ENCODE measurements at regions not wholly inside any gene's neighbourhood (a gene's known extent, or its start where the extent isn't known, plus 50 kb on each side); places are given as distances from the start of the nearest gene placed in this dataset.

DNA sequence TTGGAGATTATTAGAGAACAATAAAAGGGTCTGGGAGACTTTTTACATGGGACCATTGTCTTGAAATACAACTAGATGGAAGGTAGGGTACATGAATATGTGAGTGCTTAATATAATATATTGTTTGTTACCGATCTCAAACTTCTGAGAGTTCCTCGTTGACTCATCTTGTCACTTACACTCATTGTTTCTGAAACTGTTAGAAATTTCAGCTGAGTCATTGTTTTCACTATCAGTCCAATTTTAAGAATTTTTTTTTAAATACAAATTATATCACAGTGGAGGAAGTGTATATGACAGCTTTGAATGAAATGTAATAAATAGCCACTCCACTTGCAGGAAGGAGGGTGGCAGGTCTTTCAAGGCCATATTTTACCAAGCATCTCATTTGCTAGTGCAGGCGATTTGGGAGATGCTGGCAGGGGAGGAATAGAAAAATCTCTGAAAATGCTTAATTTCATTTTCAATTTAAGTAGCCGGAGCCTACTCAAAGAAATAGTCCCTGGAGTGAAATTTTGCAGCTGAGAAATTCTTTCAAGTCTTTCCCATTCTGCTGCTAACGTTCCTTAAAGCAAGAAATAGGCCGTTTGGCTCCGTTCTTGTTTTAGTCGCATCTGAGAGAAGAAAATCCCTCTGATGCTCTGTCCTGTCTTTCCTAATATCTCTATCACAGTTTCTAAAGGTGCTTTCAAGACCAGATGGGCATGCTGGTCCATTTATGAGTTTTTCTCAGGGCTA lies 1404.2 kb upstream of the CELF2 start:
- no peak for ATAC-seq
- Histone ChIP-seq H3K9me3 (ENCODE audit: control insufficient read depth, insufficient read depth, low read length) (no peaks in the 10 kb centered on the region), H3K27me3 (ENCODE audit: control insufficient read depth, insufficient read depth, low read length) (no peaks in the 10 kb centered on the region), H3K4me3 (ENCODE audit: low read length) (no peak overlapping the region), H3K4me1 (ENCODE audit: control insufficient read depth, insufficient read depth, low read length) (no peaks in the 10 kb centered on the region), H3K27ac (ENCODE audit: low read length) (no peak overlapping the region), H3K36me3 (ENCODE audit: control insufficient read depth, insufficient read depth, low read length) (no peaks in the 10 kb centered on the region)
- WGBS (ENCODE audit: insufficient coverage) = 56% methylated on average over 6 of the region's 8 CpGs
- no peak for DNase-seq
- H3K27me3 Mint-ChIP-seq (ENCODE audit: low read depth in 2 of 2) = no peaks in the 10 kb centered on the region
- peaks cover 2 to 4% of the 10 kb centered on the region in 2 donors for H3K9me3 Mint-ChIP-seq
- TF ChIP-seq, protein P1, sequence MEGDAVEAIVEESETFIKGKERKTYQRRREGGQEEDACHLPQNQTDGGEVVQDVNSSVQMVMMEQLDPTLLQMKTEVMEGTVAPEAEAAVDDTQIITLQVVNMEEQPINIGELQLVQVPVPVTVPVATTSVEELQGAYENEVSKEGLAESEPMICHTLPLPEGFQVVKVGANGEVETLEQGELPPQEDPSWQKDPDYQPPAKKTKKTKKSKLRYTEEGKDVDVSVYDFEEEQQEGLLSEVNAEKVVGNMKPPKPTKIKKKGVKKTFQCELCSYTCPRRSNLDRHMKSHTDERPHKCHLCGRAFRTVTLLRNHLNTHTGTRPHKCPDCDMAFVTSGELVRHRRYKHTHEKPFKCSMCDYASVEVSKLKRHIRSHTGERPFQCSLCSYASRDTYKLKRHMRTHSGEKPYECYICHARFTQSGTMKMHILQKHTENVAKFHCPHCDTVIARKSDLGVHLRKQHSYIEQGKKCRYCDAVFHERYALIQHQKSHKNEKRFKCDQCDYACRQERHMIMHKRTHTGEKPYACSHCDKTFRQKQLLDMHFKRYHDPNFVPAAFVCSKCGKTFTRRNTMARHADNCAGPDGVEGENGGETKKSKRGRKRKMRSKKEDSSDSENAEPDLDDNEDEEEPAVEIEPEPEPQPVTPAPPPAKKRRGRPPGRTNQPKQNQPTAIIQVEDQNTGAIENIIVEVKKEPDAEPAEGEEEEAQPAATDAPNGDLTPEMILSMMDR (IDR thresholded peaks at IDR 0.05) = no peak
- intact Hi-C loops (cut with micrococcal nuclease) = no loop called here
- no peaks in the 10 kb centered on the region for H3K4me1 Mint-ChIP-seq
- H3K36me3 Mint-ChIP-seq = no peaks in the 10 kb centered on the region
- H3K27ac Mint-ChIP-seq = no peak overlapping the region
- no peak overlapping the region for H3K4me3 Mint-ChIP-seq

DNA sequence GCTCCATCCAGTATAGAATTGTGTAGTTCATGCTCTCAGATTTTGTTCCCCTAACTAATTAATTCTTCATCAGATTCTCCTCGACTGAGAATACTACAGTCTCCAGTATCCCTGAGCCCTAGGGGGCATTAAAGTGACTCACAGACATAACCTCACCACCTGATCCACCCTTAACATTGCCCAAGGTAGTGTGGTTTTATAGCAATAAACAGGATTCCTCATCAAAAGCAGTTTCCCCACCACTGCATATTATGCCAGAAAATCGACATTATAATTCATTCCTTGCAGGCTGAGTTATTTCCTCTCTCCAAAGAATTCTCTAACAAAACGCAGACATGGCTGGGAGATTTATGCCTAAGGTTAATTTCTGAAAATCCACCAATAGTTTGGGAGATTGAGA lies 1402.5 kb upstream of the CELF2 start:
- H3K4me3 ChIP-seq (ENCODE audit: low read length) = no peak overlapping the region
- no peaks in the 10 kb centered on the region for H3K4me1 Mint-ChIP-seq
- ATAC-seq = no peak
- no peaks in the 10 kb centered on the region for H3K27me3 Mint-ChIP-seq (ENCODE audit: low read depth in 2 of 2)
- H3K9me3 Mint-ChIP-seq = peaks cover 2 to 4% of the 10 kb centered on the region in 2 donors
- no peaks in the 10 kb centered on the region for H3K27me3 ChIP-seq (ENCODE audit: control insufficient read depth, insufficient read depth, low read length)
- H3K36me3 ChIP-seq (ENCODE audit: control insufficient read depth, insufficient read depth, low read length) = no peaks in the 10 kb centered on the region
- DNase-seq = no peak
- H3K36me3 Mint-ChIP-seq = no peaks in the 10 kb centered on the region
- TF ChIP-seq, protein P1 (IDR thresholded peaks at IDR 0.05) = no peak
- H3K27ac ChIP-seq (ENCODE audit: low read length) = no peak overlapping the region
- no peaks in the 10 kb centered on the region for H3K4me1 ChIP-seq (ENCODE audit: control insufficient read depth, insufficient read depth, low read length)
- 67% methylated on average over 3 of the region's 3 CpGs for WGBS (ENCODE audit: insufficient coverage)
- no peaks in the 10 kb centered on the region for H3K9me3 ChIP-seq (ENCODE audit: control insufficient read depth, insufficient read depth, low read length)
- intact Hi-C loops (cut with micrococcal nuclease) = no loop called here
- H3K27ac Mint-ChIP-seq = no peak overlapping the region
- no peak overlapping the region for H3K4me3 Mint-ChIP-seq

DNA sequence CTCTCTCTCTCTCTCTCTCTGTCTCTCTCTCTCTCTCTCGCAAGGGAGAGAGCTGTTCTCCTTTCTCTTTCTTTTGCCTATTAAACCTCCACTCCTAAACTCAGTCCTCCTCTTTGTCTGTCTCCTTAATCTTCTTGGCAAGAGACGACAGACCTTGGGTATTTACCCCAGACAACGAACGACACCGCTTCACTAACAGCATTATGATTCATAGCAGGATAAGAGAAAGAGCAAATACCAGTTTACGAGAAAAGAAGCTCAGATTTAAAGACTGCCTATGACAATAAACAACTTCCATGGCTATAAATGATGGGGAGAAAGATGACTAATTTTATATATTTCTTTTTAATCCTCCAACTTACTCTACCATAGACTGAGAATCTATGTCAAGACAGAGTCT lies 1396.5 kb upstream of the CELF2 start:
- Histone ChIP-seq H3K27ac (ENCODE audit: low read length) (no peak overlapping the region), H3K9me3 (ENCODE audit: control insufficient read depth, insufficient read depth, low read length) (no peaks in the 10 kb centered on the region), H3K4me1 (ENCODE audit: control insufficient read depth, insufficient read depth, low read length) (no peaks in the 10 kb centered on the region), H3K27me3 (ENCODE audit: control insufficient read depth, insufficient read depth, low read length) (no peaks in the 10 kb centered on the region), H3K4me3 (ENCODE audit: low read length) (no peak overlapping the region), H3K36me3 (ENCODE audit: control insufficient read depth, insufficient read depth, low read length) (no peaks in the 10 kb centered on the region)
- H3K4me1 Mint-ChIP-seq = no peaks in the 10 kb centered on the region
- H3K27ac Mint-ChIP-seq = no peak overlapping the region
- ATAC-seq = no peak
- H3K9me3 Mint-ChIP-seq = peaks cover 0 to 6% of the 10 kb centered on the region in 2 donors
- WGBS (ENCODE audit: insufficient coverage) = 94% methylated on average over 5 of the region's 6 CpGs
- no peak for DNase-seq
- H3K27me3 Mint-ChIP-seq (ENCODE audit: low read depth in 2 of 2) = no peaks in the 10 kb centered on the region
- intact Hi-C loops (cut with micrococcal nuclease) = no loop called here
- no peaks in the 10 kb centered on the region for H3K36me3 Mint-ChIP-seq
- no peak overlapping the region for H3K4me3 Mint-ChIP-seq
- TF ChIP-seq, protein P1 (IDR thresholded peaks at IDR 0.05) = no peak

DNA sequence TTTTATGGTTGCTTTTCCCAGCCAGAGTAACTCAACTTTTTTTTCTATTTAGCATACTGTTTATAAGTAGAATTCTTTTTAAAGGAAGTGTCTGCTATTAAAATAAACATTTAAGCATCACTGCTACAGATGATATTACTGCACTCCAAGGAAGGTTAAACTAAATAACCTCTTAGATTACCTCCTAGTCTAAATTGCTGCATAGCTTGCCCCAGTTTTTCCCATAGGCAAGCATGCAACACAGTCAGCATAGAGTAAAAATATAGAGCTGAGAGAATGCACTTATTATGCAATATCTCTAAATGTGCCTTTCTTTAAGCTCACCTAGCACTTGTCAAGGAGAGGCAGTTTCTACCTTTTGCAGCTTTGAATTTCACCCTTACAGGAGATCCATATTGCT lies 1392.4 kb upstream of the CELF2 start:
- no peaks in the 10 kb centered on the region for H3K4me1 ChIP-seq (ENCODE audit: control insufficient read depth, insufficient read depth, low read length)
- H3K36me3 ChIP-seq (ENCODE audit: control insufficient read depth, insufficient read depth, low read length) = no peaks in the 10 kb centered on the region
- no peak overlapping the region for H3K27ac ChIP-seq (ENCODE audit: low read length)
- H3K27ac Mint-ChIP-seq = no peak overlapping the region
- no peaks in the 10 kb centered on the region for H3K27me3 ChIP-seq (ENCODE audit: control insufficient read depth, insufficient read depth, low read length)
- H3K4me3 Mint-ChIP-seq = no peak overlapping the region
- no peak overlapping the region for H3K4me3 ChIP-seq (ENCODE audit: low read length)
- no peaks in the 10 kb centered on the region for H3K4me1 Mint-ChIP-seq
- H3K9me3 ChIP-seq (ENCODE audit: control insufficient read depth, insufficient read depth, low read length) = no peaks in the 10 kb centered on the region
- DNase-seq (no peak), ATAC-seq (no peak)
- peaks cover 0 to 6% of the 10 kb centered on the region in 2 donors for H3K9me3 Mint-ChIP-seq
- TF ChIP-seq, protein P1 (IDR thresholded peaks at IDR 0.05) = no peak
- H3K27me3 Mint-ChIP-seq (ENCODE audit: low read depth in 2 of 2) = no peaks in the 10 kb centered on the region
- intact Hi-C loops (cut with micrococcal nuclease) = no loop called here
- H3K36me3 Mint-ChIP-seq = no peaks in the 10 kb centered on the region
